Vagina (tissue), 2 donors: ENCODE measurements at regions not wholly inside any gene's neighbourhood (a gene's known extent, or its start where the extent isn't known, plus 50 kb on each side); places are given as distances from the start of the nearest gene placed in this dataset.

Source experiments
- POLR2A ChIP-seq, 2 donors: fragments of 450-650 bp; IDR thresholded peaks; one replicate each; pipeline ENCODE4 v1.6.1; 2017; ENCODE audit warnings: antibody characterized with exemption in 2 of 2, mild to moderate bottlenecking in 2 of 2, moderate library complexity in 2 of 2
- POLR2AphosphoS5 ChIP-seq, 2 donors: sonication (generic); formaldehyde crosslinking; IDR thresholded peaks; one replicate each; pipeline ENCODE4 v1.9.0; 2017; ENCODE audit warnings: antibody characterized with exemption in 2 of 2, mild to moderate bottlenecking in 2 of 2, low read depth in 1 of 2; ENCODE audit not compliant: insufficient read depth in 1 of 2

DNA sequence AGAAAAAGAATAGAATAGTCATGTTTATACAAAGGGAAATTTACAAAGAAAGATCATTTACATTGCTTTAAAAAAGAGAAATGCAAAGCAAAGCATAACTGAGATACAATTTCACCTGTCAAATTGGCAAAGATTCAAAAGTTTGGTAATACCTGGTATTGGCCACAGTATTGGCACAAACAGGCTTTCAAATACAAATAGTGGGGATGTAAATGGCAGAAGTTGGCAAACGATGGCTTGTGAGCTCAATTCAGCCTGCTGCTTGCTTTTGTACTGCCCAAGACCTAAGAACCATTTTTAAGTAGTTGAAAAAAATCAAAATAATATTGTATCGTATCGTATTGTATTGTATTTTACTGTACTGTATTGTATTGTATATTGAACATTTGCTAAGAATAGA lies 194.5 kb upstream of the JAG1 start:
- no peak for TF ChIP-seq POLR2AphosphoS5 (IDR thresholded peaks at IDR 0.05; ENCODE audit: insufficient read depth in 1 of 2, low read depth in 1 of 2)
- no peak for TF ChIP-seq POLR2A (IDR thresholded peaks at IDR 0.05)
